ENCODE measurements at regions not wholly inside any gene's neighbourhood (a gene's known extent, or its start where the extent isn't known, plus 50 kb on each side); places are given as distances from the start of the nearest gene placed in this dataset.

- H3K4me1 Mint-ChIP-seq (ENCODE audit: low read depth, unreplicated experiment): no peaks in the 10 kb centered on the region
- TF ChIP-seq CTCF (IDR thresholded peaks at IDR 0.05; ENCODE audit: partially characterized antibody, unreplicated experiment): no peak
- H3K9me3 Mint-ChIP-seq (ENCODE audit: unreplicated experiment): peaks cover 2% of the 10 kb centered on the region
Observed at GRCh38 chr12:34388636-34389377, 366.5 kb downstream of the ALG10 start.

GRCh38 chr12:34389378-34390170 is 367.3 kb downstream of the ALG10 start:
- Mint-ChIP-seq H3K4me1 (ENCODE audit: low read depth, unreplicated experiment) (no peaks in the 10 kb centered on the region), H3K4me3 (ENCODE audit: unreplicated experiment) (no peak overlapping the region), H3K27me3 (ENCODE audit: unreplicated experiment) (peaks cover 2% of the 10 kb centered on the region), H3K27ac (ENCODE audit: unreplicated experiment) (no peak overlapping the region), H3K36me3 (ENCODE audit: unreplicated experiment) (no peaks in the 10 kb centered on the region), H3K9me3 (ENCODE audit: unreplicated experiment) (peaks cover 3% of the 10 kb centered on the region)
- no peak for DNase-seq
- no peak for TF ChIP-seq CTCF (IDR thresholded peaks at IDR 0.05; ENCODE audit: partially characterized antibody, unreplicated experiment)

More at GRCh38 chr12:34388636-34389377, 366.5 kb downstream of the ALG10 start:
- Mint-ChIP-seq H3K36me3 (ENCODE audit: unreplicated experiment) (no peaks in the 10 kb centered on the region), H3K4me3 (ENCODE audit: unreplicated experiment) (no peak overlapping the region), H3K27me3 (ENCODE audit: unreplicated experiment) (peaks cover 2% of the 10 kb centered on the region), H3K27ac (ENCODE audit: unreplicated experiment) (no peak overlapping the region)
- DNase-seq: no peak

DNA sequence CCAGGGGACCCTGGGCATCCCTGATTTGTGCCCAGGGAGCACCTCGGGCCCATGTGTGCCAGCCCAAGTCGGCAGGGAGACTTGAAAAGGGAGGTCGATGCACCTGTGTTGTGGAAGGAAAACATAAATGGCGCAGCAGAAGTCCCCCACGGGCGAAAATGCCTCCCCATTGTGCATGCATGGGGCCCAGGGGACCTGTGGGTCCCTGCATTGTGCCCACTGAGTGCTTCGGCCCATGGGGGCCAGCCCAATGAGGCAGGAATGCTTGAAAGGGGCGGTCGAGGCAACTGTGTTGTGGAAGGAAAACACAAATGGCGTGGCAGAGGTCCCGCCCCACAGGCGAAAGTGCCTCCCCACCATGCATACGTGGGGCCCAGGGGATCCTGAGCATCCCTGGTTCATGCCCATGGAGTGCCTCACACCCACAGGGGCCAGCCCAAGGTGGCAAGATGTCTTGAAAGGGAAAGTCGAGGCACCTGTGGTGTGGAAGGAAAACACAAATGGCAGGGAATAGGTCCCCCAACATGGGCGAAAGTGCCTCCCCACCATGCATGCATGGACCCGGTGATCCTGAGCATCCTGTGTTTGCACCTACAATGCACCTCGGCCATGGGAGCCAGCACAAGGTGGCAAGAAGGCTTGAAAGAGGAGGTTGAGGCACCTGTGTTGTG is 368.0 kb downstream of the ALG10 start:
- Mint-ChIP-seq H3K36me3 (ENCODE audit: unreplicated experiment) (no peaks in the 10 kb centered on the region), H3K27ac (ENCODE audit: unreplicated experiment) (no peak overlapping the region), H3K4me3 (ENCODE audit: unreplicated experiment) (no peak overlapping the region), H3K9me3 (ENCODE audit: unreplicated experiment) (peaks cover 3% of the 10 kb centered on the region), H3K4me1 (ENCODE audit: low read depth, unreplicated experiment) (no peaks in the 10 kb centered on the region), H3K27me3 (ENCODE audit: unreplicated experiment) (peaks cover 2% of the 10 kb centered on the region)
- no peak for TF ChIP-seq CTCF (IDR thresholded peaks at IDR 0.05; ENCODE audit: partially characterized antibody, unreplicated experiment)
- no peak for DNase-seq

- no peaks in the 10 kb centered on the region for H3K4me1 Mint-ChIP-seq (ENCODE audit: low read depth, unreplicated experiment)
- DNase-seq: no peak
Observed at GRCh38 chr12:34390846-34391700, 368.8 kb downstream of the ALG10 start.

More at GRCh38 chr12:34390846-34391700, 368.8 kb downstream of the ALG10 start:
- Mint-ChIP-seq H3K27ac (ENCODE audit: unreplicated experiment) (no peak overlapping the region), H3K9me3 (ENCODE audit: unreplicated experiment) (peaks cover 3% of the 10 kb centered on the region), H3K27me3 (ENCODE audit: unreplicated experiment) (peaks cover 2% of the 10 kb centered on the region), H3K36me3 (ENCODE audit: unreplicated experiment) (no peaks in the 10 kb centered on the region), H3K4me3 (ENCODE audit: unreplicated experiment) (no peak overlapping the region)
- TF ChIP-seq CTCF (IDR thresholded peaks at IDR 0.05; ENCODE audit: partially characterized antibody, unreplicated experiment): no peak
